HG03432 (cell line): ENCODE measurements at regions not wholly inside any gene's neighbourhood (a gene's known extent, or its start where the extent isn't known, plus 50 kb on each side); places are given as distances from the start of the nearest gene placed in this dataset.
"Not testable (repeated sequence)": the region's sequence is repeated elsewhere in the genome, so short reads cannot be mapped to it uniquely, and the experiment has no call there.

Experiments used
- ATAC-seq: cut with Tn5 transposase; IDR thresholded peaks from one replicate; pipeline ENCODE4 v1.9.1; 2021; ENCODE audit warnings: mild to moderate bottlenecking, moderate library complexity; ENCODE audit not compliant: unreplicated experiment

GRCh38 chr16:50451951-50452508, 83.2 kb upstream of the BRD7 start:
- no peak for ATAC-seq

- no peak for ATAC-seq
Measured at GRCh38 chr16:50450957-50451356, 82.2 kb upstream of the BRD7 start.

DNA sequence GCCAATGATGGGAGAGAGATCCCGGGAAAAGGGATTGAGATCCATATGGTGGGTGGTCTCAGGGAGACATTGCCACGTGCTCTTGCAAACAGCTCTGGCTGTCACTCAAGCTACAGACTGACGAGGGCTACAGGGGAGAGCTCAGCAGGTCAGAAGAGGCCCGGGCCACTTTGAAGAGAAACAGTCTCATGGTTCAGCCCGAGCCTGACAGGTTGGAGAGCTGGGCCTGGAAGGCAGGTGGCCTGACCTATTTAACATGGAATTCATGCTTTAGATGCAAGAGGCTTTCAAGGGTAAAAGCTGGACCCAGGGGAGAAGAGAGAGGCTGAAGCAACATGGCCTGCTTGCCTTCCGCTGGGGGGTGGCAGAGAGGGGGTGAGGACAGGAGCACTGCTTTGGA, 81.0 kb upstream of the BRD7 start:
- no peak for ATAC-seq

DNA sequence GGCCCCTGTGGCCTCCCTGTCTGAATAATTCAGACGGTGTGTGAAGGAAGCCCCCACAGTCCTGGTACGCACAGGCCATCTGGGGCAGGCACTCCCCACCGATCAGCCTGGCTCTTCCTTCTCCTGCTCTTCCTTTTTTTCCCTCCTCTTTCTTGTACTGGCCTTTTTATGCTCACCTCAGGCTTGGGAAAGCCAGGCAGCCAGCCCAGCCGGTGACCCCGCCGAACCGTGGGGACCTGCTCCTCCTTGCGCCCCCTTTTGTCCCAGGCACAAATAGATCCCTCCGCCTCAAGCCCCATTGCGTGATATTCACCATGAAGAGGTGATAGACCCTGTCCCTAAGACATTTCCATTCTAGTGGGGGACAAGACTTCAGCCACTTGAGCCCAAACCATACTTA, 80.2 kb upstream of the BRD7 start:
- ATAC-seq, result no peak

DNA sequence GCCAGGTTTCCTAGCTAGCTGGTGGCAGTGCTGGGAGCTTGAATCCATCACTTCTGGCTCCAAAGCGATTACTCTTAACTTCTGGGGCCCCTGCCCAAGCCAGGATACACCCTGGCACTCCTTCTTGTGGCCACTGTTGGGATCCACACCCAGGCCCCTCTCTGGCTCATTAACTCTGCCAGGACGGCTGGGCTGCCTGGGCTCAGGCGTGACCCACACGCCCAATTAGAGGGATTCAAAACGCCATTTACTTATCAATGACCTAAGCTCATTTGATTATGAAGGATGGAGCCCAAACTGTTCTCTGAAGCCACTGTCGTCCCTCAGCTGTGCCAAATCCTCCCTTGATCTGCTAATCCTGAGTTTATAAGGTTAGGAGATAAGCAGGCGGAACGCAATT, 79.7 kb upstream of the BRD7 start:
- no peak for ATAC-seq

GRCh38 chr16:50447386-50447785, 78.6 kb upstream of the BRD7 start:
- not testable (repeated sequence) for ATAC-seq

DNA sequence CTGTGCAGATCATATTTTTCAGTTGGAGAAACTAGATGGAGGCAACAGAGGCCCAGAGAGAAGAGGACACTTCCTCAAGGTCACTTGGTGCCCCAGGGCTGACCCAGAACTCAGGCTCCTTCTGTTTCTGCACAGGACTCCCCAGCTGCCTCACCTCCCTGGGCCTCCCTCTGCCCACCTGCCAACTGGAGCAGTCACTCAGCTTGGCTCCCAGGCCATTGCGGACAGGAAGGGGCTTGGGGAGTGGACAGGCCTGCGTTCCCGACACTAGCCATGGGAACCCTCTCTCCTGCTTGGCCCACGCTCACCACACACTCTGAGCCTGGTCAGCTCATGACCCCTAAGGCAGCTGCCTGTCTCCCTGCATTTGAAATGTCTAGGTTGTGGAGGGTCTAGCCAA, 78.1 kb upstream of the BRD7 start:
- ATAC-seq, result no peak

DNA sequence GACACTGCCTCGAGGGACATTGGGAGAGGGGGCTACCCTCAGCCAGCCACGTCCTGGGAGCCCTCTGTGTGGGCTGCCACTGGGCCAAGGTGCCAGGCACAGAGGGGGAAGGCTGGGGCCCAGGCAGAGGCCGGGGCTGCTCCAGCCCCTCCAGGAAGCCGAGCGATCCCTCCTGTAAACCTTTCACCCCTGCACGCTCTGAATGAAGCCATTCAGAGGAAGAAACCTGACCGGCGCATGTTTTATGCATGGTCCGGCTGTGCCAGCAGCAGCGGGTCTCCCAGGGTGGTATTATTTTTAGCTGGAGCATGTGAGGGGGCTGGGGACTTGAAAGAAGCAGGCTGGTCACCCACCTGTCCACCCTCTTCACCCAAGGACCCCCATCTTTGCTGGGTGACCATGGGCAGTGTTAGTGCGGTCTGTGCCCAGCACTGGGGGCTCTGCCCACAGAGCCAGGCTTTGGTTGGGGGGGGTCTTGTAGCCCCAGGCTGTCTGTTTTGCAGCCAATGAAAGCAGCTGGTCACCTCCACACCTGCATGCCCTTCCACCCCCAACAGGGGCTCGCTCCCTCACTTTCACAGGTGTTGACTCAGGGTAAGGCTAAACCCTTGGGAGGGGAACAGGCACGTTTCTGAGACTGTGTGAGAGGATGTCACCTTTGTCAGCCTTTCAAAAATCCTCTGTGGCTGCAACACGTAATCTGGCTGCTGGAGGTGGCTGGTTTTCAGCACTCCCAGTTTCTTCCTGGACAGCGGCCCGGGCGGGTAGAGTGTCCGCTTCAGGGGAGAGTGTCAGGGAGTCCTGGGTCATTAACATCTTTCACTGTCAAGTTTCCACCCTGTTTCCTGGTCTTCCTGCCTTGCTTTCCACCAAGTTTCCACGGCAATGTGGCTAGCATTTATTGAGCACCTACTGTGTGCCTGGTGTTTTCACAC, 77.1 kb upstream of the BRD7 start:
- no peak for ATAC-seq

DNA sequence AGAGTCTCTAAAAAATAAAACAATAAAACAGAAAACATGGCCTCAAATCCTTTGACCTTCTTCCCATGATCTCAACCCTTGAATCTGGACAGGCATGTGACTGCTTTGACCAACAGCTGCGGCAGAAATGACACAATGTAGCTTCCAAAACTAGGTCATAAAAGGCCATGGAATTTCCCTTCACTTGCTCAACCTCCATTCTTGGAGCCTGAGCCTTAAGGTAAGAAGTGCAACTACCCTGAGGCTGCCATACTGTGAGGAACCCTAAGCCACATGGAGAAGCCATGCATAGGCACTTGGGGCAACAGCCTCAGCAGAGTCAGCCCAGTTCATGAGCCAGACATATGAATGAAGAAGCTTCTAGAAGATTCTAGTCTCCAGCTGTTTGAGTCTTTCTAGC, 75.7 kb upstream of the BRD7 start:
- ATAC-seq, result no peak

DNA sequence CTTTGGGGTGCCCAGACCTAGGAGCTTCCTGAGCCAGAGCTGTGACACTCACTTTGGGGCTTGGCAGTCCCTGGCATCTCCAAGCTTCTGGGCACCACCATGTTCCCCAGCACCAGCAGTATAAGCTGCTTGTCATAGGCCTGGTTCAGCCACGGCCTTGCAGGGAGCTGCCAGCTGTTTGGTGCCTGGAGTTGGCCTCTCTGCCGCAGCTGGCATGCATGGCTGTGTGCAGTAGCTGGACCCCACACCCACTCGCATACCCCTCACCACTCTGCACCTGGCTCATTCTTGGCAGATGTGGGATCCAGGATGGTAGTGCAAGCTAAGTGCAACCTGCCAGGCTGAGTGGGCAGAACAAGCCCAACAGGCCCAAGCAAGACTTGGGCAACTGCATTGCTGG, 73.4 kb upstream of the BRD7 start:
- no peak for ATAC-seq

DNA sequence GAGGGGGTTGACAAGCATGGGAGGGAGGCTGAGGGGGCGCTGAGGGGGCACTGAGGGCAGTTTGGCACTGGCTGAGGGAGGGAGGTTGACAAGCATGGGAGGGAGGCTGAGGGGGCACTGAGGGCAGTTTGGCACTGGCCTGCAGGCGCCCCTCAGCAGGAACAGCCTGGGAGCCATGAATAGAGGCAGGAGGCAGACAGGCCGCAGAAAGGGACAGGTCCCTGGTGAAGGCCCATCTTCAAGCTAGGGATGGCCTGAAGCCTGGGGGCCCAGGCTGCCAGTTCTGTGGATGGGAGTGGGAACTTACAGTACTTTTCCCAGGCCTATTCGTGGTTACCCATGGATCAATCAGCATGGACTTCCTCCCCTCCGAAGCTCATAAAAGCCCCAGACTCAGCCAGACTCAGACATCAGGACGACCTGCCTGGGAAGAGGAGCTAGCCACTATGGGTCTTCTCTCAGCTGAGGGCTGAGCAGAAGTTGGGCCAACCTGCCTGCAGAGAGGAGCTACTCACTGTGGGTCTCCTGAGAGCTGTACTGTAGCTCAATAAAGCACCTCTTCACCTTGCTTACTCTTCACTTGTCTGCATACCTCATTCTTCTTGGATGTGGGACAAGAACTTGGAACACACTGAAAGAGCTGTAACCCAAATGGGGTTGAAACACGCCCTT, 72.8 kb upstream of the BRD7 start:
- no peak for ATAC-seq

GRCh38 chr16:50440991-50441390, 72.2 kb upstream of the BRD7 start:
- no peak for ATAC-seq

GRCh38 chr16:50440531-50440930, 71.7 kb upstream of the BRD7 start:
- ATAC-seq, result no peak

- no peak for ATAC-seq
Measured at GRCh38 chr16:50437769-50438437, 69.1 kb upstream of the BRD7 start.

GRCh38 chr16:50436271-50436670, 67.5 kb upstream of the BRD7 start:
- no peak for ATAC-seq

DNA sequence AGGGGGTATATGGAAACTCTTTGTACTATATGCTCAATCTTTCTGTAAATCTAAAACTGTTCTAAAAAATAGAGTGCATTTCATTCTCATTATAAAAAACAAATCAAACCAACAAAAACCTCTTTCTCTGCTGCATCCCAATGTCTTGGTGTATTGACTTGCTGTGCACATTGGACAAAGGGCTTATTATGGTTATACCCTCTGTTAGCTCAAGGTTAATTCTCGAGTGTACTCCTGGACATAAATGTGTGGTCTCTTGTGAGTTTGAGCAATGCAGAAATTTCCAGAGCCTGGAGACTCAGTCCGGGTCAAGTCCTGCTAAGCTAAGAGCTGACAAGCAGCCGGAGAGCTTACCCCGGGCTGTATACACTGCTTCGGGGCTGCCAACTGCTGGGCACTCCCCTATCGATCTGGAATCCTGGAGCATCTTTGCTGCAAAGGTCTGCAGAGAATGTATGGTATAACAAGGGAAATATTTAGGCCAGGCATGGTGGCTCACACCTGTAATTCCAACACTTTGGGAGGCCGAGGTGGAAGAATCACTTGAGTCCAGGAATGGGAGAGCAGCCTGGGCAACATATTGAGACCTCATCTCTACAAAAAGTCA, 66.2 kb upstream of the BRD7 start:
- no peak for ATAC-seq

GRCh38 chr16:50430076-50430475, 61.3 kb upstream of the BRD7 start:
- no peak for ATAC-seq

DNA sequence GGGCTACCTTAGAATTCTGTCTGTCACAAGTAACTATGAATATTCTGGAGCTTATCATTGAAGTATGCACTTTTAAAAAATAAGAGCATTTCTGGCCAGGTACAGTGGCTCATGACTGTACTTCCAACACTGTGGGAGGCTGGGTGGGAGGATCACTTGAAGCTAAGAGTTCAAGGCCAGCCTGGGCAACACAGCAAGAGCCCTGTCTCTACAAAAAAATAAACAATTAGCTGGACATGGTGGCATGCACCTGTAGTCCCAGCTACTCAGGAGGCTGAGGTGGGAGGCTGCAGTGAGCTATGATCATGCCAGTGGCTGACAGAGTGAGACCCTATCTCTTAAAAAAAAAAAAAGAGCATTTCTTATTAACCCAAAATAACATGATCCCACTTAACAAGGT, 60.0 kb upstream of the BRD7 start:
- no peak for ATAC-seq

DNA sequence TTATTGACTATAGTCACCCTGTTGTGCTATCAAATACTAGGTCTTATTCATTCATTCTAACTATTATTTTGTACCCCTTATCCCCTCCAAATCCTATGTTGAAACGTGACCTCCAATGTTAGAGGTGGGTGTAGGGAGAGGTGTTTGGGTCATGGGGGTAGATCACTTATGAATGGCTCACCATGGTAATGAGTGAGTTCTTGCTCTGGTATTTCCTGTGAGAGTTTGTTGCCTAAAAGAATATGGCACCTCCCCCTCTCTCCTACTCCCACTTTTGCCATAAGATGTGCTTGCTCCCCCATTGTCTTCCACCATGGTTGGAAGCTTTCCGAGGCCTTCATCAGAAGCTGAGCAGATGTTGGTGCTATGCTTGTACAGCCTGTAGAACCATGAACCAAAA, 59.3 kb upstream of the BRD7 start:
- no peak for ATAC-seq

GRCh38 chr16:50427107-50427506, 58.3 kb upstream of the BRD7 start:
- ATAC-seq, result no peak

DNA sequence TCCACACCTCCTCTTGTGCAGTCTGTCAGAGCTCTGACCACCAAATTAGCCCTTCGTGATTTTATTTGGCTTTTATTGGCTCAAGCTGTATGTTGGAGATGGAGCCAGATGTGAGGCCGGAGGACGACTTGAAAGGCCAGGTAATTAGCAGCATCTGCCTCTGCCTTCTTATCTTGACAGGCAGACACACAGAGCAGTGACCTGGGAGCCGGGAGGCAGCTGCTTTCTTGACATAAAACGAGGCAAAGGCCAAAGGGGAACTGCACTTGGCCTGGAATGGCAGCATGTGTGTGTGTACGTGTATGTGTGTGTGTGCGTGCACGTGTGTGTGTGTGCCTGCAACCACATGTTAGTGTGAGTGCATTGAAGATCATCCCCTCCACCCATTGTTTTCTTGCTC, 56.9 kb upstream of the BRD7 start:
- ATAC-seq, result no peak
